Smooth muscle cell (in vitro differentiated cells): ENCODE measurements at regions not wholly inside any gene's neighbourhood (a gene's known extent, or its start where the extent isn't known, plus 50 kb on each side); places are given as distances from the start of the nearest gene placed in this dataset.

Source experiments
- DNase-seq: peaks from one replicate; lab custom pipeline; 2025; ENCODE audit not compliant: unreplicated experiment; lab: John Stamatoyannopoulos, UW
- H2AFZ ChIP-seq: fragments of 200-600 bp; sonication (generic); 2 replicates; pipeline ENCODE4 v1.6.0; 2016; ENCODE audit warnings: antibody characterized with exemption, low read depth, mild to moderate bottlenecking
- H3F3A ChIP-seq: fragments of 200-600 bp; sonication (generic); 2 replicates; pipeline ENCODE4 v1.6.0; 2017; ENCODE audit warnings: antibody characterized with exemption, low read depth
- H3K27ac ChIP-seq: fragments of 200-600 bp; sonication (generic); 2 replicates; pipeline ENCODE4 v1.5.1; 2016; ENCODE audit warnings: low read depth, mild to moderate bottlenecking
- H3K27me3 ChIP-seq: fragments of 200-600 bp; sonication (generic); 2 replicates; pipeline ENCODE4 v1.6.1; 2016; ENCODE audit warnings: low read depth, mild to moderate bottlenecking
- H3K36me3 ChIP-seq: fragments of 200-600 bp; sonication (generic); 2 replicates; pipeline ENCODE4 v1.5.1; 2016; ENCODE audit warnings: low read depth
- H3K4me1 ChIP-seq: fragments of 200-600 bp; sonication (generic); 2 replicates; pipeline ENCODE4 v1.5.1; 2016; ENCODE audit warnings: low read depth
- H3K4me2 ChIP-seq: fragments of 200-600 bp; sonication (generic); 2 replicates; pipeline ENCODE4 v1.6.0; 2016; ENCODE audit warnings: mild to moderate bottlenecking
- H3K4me3 ChIP-seq: fragments of 200-600 bp; sonication (generic); 2 replicates; pipeline ENCODE4 v1.5.1; 2016; ENCODE audit warnings: mild to moderate bottlenecking
- H3K79me2 ChIP-seq: fragments of 200-600 bp; sonication (generic); 2 replicates; pipeline ENCODE4 v1.6.0; 2016; ENCODE audit warnings: low read depth, mild to moderate bottlenecking
- H3K9ac ChIP-seq: fragments of 200-600 bp; sonication (generic); 2 replicates; pipeline ENCODE4 v1.6.0; 2016; ENCODE audit warnings: low read depth
- H3K9me3 ChIP-seq: fragments of 200-600 bp; sonication (generic); replicated peaks from 2 replicates; pipeline ENCODE4 v1.5.1; 2016; ENCODE audit warnings: low read depth
- H4K20me1 ChIP-seq: fragments of 200-600 bp; sonication (generic); 2 replicates; pipeline ENCODE4 v1.6.0; 2016; ENCODE audit warnings: low read depth
- WGBS: methylation state at CpG from one replicate; pipeline ENCODE4 v1.1.7; 2016; ENCODE audit warnings: low lambda C conversion rate; 5-methylcytosine and 5-hydroxymethylcytosine counted together
- TF ChIP-seq, protein P1 (sequence below): fragments of 200-600 bp; sonication (generic); IDR thresholded peaks from 2 replicates; pipeline ENCODE4 v1.5.1; 2017; ENCODE audit warnings: borderline replicate concordance, mild to moderate bottlenecking, antibody characterized with exemption; ENCODE audit not compliant: insufficient read depth, poor library complexity, severe bottlenecking

DNA sequence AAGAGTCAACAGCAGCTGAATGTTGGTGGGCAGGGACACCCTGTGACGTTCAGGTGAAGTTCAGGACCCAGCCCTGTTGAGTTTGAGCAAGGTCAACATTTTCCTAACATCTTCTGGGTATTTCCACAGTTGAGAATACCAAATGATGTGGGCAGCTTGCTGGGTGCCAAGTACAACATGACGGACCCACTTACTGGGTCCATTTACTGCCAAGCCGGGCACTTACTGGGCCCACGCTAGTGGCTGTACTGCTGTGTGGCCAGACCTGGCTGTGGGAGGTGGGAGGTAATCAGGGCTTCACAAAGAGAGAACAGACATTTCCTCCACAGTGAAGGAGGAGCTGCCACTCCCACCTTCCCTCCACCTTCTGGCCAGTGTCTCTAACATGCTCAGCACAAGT, 99.2 kb downstream of the PSMG1 start:
- Histone ChIP-seq H3K9me3 (no peaks in the 10 kb centered on the region), H3F3A (no peaks in the 10 kb centered on the region), H3K9ac (no peak overlapping the region), H3K4me3 (no peak overlapping the region), H2AFZ (no peak overlapping the region), H3K27ac (no peak overlapping the region), H3K36me3 (no peaks in the 10 kb centered on the region), H4K20me1 (no peaks in the 10 kb centered on the region), H3K27me3 (no peaks in the 10 kb centered on the region), H3K4me2 (no peak overlapping the region), H3K79me2 (no peaks in the 10 kb centered on the region), H3K4me1 (peaks cover 9% of the 10 kb centered on the region)
- TF ChIP-seq, protein P1, sequence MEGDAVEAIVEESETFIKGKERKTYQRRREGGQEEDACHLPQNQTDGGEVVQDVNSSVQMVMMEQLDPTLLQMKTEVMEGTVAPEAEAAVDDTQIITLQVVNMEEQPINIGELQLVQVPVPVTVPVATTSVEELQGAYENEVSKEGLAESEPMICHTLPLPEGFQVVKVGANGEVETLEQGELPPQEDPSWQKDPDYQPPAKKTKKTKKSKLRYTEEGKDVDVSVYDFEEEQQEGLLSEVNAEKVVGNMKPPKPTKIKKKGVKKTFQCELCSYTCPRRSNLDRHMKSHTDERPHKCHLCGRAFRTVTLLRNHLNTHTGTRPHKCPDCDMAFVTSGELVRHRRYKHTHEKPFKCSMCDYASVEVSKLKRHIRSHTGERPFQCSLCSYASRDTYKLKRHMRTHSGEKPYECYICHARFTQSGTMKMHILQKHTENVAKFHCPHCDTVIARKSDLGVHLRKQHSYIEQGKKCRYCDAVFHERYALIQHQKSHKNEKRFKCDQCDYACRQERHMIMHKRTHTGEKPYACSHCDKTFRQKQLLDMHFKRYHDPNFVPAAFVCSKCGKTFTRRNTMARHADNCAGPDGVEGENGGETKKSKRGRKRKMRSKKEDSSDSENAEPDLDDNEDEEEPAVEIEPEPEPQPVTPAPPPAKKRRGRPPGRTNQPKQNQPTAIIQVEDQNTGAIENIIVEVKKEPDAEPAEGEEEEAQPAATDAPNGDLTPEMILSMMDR, result no peak
- DNase-seq, result no peak
- WGBS, result 90% methylated on average over 4 of the region's 4 CpGs

DNA sequence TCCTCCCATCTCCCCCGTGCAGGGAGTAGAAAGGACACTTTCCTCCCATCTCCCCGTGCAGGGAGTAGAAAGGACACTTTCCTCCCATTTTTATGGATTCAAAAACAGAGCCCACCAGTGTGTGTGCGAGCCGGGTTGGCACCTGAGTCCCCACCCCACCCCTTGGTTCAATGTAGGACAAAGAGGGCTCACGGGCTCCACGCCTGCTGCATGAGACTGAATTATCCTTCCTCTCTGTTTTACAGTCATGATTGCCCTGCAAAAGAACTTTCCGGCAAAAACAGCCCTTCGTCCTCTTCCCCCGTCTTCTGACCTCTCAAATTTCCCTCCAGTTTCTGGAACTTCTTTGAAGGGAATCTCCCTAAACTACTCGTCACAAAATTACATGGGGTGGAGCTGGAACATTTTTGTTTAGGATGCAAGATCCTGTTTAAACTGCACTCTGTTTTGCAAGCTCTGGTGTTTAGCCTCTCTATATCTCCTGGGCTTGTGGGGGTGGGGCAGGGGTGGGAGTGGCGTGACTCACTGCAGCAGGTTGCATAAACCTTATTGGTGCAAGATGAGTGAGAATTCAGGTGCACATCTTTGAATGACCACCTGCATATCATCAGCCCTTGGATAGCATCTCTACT, 99.8 kb downstream of the PSMG1 start:
- Histone ChIP-seq H3K4me2 (no peak overlapping the region), H3K79me2 (no peaks in the 10 kb centered on the region), H3F3A (no peaks in the 10 kb centered on the region), H4K20me1 (no peaks in the 10 kb centered on the region), H3K27me3 (no peaks in the 10 kb centered on the region), H2AFZ (no peak overlapping the region), H3K36me3 (no peaks in the 10 kb centered on the region), H3K9ac (no peak overlapping the region), H3K9me3 (no peaks in the 10 kb centered on the region), H3K27ac (no peak overlapping the region), H3K4me3 (no peak overlapping the region), H3K4me1 (peaks cover 9% of the 10 kb centered on the region)
- 70% methylated on average over 11 of the region's 11 CpGs for WGBS
- no peak for DNase-seq
- TF ChIP-seq, protein P1, result no peak

DNA sequence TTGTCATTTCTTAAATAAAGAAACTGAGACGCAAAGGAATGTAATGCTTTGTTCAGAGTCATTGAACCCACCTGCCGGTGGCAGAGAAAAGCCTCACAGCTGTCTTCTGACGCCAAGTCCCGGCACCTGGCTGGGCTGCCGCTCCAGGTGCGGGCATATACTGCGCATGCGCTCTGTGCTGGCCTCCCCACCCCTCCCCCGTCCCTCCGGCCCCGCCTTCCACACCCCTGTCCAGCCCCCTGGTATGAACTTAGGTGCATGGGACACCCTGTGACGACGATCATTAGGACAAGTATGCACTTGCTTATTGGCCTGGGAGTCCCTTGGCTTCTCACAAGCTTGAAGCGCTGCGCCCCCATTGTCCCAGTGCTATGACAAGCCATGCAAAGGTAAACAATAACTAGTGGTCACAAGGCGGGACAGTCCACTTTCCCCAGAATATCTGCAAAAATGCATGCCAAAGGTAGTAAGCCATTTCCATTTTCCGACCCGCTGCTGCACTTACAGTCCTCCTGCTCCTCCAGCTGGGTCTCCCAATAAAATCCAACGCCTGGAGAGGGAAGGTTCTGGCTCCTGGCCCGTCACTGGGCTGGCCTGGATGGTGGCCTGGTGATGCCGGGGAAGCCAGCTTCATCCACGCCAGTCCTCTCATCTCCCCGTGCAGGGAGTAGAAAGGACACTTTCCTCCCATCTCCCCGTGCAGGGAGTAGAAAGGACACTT, 100.4 kb downstream of the PSMG1 start:
- H3K4me1 ChIP-seq, result peaks cover 6% of the 10 kb centered on the region
- no peak overlapping the region for H3K4me2 ChIP-seq
- H3K9me3 ChIP-seq, result no peaks in the 10 kb centered on the region
- TF ChIP-seq, protein P1, result no peak
- no peak overlapping the region for H3K4me3 ChIP-seq
- no peaks in the 10 kb centered on the region for H3K27me3 ChIP-seq
- no peak overlapping the region for H2AFZ ChIP-seq
- no peaks in the 10 kb centered on the region for H3K36me3 ChIP-seq
- H3K27ac ChIP-seq, result no peak overlapping the region
- H3F3A ChIP-seq, result no peaks in the 10 kb centered on the region
- WGBS, result 72% methylated on average over 24 of the region's 24 CpGs
- DNase-seq, result no peak
- no peaks in the 10 kb centered on the region for H4K20me1 ChIP-seq
- H3K79me2 ChIP-seq, result no peaks in the 10 kb centered on the region
- no peak overlapping the region for H3K9ac ChIP-seq

DNA sequence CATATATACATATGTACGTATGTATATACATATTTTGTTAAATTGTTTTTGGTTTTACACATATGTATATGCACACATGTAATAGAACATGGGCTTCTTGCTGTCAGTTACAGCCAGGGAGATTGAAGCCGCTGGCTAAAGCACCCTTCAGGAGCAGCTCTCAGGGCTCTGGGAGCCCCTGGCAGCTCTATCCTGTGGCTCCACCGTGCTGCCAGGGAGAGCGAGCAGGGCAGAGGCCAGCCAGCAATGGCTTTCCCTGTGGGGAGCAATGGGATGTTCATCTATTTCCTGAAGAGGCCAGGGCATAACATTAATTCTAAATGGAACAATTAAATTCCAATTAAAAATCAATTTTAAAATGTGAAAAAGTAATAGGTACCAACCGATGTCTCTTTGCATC, 102.9 kb downstream of the PSMG1 start:
- TF ChIP-seq, protein P1, result no peak
- Histone ChIP-seq H3K36me3 (no peaks in the 10 kb centered on the region), H3K4me2 (no peak overlapping the region), H3K4me1 (peaks cover 3% of the 10 kb centered on the region), H3K9ac (no peak overlapping the region), H3K4me3 (no peak overlapping the region), H4K20me1 (no peaks in the 10 kb centered on the region), H3K9me3 (peaks cover 3% of the 10 kb centered on the region), H3F3A (no peaks in the 10 kb centered on the region), H3K27ac (no peak overlapping the region), H3K79me2 (no peaks in the 10 kb centered on the region), H3K27me3 (no peaks in the 10 kb centered on the region), H2AFZ (no peak overlapping the region)
- 91% methylated on average over 5 of the region's 5 CpGs for WGBS
- DNase-seq, result no peak
